GM19372 (cell line): ENCODE measurements at regions not wholly inside any gene's neighbourhood (a gene's known extent, or its start where the extent isn't known, plus 50 kb on each side); places are given as distances from the start of the nearest gene placed in this dataset.
"Not testable (repeated sequence)": the region's sequence is repeated elsewhere in the genome, so short reads cannot be mapped to it uniquely, and the experiment has no call there.

Source experiments
- ATAC-seq: cut with Tn5 transposase; IDR thresholded peaks from one replicate; pipeline ENCODE4 v1.9.1; 2021; ENCODE audit warnings: mild to moderate bottlenecking, low read depth, moderate library complexity; ENCODE audit not compliant: unreplicated experiment

DNA sequence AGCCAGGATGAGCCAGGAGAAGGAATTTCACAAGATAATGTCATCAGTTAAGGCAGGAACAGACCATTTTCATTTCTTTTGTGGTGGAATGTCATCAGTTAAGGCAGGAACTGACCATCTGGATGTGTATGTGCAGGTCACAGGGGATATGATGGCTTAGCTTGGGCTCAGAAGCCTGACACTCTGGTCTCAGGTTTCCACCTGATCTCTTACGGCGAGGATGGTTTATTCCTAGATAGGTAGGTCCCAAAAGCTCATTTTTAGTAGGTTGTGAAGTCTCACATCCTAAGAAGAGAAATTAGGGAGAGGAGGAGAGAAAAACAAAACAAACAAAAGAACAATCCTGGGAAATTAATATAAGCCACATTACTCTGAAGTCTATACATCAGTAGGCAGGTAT is 311.7 kb upstream of the RGS17 start:
- ATAC-seq = not testable (repeated sequence)

DNA sequence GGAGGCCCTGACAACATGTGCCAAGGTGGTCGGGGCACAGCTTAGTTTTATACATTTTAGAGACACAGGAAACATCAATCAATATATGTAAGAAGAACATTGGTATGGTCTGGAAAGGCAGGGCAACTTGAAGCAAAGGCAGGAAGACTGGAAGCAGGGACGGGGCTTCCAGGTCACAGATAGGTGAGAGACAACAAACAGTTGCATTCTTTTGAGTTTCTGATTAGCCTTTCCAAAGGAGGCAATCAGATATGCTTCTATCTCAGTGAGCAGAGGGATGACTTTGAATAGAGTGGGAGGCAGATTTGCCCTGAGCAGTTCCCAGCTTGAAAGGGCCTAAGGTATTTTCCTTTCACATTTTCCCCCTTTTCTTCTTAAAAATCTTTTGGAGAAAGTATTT is 311.0 kb upstream of the RGS17 start:
- ATAC-seq = no peak

DNA sequence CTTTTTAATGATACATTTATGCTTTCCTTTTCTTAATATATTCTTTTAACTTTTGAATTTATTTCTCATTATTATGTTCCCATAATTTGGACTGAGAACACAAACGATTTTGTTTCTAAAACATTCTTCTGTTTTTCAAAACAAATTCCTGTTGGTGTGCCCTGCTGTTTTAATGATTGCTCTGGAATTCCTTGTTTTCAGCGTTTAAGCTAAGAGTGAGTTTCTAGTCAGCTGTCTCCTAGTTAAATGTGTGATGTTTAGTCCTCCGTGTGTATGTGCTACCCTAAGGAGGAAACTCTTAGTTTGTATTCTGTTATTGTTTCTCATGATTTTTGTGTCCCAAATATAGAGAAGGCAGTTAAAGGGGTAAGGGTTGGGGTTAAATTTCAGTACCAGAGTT is 306.1 kb upstream of the RGS17 start:
- ATAC-seq = no peak

DNA sequence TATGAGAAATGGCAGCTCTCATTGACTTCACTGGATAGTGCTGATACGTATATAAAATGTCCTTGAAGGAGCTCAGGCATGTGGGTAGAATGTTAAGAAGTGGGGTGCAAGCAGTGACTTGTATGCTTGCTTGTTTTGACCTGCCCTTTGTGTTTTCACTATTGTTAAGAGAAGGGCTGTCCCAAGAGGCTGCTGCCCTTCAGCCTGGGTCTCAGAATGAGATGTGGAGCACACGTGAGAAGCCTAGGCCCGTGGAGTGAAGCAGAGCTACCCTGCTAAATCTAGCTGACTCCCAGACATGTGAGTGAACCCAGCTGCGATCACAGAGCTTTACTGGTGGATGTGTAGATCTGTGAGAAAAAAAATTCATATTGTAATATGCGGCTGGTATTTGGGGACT is 305.3 kb upstream of the RGS17 start:
- ATAC-seq = no peak

DNA sequence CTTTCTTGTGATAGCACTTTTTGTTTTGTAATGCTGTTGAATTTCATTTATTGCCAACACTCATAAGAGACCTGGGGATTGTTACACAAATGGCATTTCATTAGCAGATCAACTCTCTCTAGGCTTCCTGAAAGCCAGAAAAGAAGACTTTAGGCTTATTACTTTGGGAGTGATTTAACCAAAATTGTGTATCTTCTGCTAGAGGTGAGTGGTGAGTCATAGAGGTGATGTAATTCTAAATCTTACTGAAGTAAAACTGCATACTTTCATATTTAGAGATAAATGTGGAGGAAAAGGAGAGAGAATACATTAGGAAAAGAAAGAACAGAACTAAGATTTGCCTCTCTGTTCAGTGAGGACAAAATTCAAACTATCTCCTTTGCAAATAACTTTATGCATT is 304.7 kb upstream of the RGS17 start:
- ATAC-seq = no peak

DNA sequence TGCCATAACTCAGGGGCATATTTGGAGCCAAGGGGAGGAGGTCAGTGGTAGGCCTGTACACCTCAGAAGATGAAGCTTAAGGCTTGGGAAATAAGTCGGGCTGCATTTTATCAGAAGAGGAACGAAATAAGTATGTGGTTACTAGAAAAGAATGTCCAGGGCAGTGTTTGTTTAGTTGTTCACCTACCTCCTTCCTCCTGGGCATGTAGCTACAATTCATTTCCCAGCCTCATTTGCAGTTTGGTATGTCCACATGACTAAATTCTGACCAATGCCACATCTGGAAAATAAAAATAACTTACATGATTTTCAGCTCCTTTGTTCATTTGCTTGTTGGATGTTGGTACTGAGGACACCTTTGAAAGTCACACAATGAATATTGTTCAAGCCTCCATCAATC is 294.5 kb upstream of the RGS17 start:
- no peak for ATAC-seq

DNA sequence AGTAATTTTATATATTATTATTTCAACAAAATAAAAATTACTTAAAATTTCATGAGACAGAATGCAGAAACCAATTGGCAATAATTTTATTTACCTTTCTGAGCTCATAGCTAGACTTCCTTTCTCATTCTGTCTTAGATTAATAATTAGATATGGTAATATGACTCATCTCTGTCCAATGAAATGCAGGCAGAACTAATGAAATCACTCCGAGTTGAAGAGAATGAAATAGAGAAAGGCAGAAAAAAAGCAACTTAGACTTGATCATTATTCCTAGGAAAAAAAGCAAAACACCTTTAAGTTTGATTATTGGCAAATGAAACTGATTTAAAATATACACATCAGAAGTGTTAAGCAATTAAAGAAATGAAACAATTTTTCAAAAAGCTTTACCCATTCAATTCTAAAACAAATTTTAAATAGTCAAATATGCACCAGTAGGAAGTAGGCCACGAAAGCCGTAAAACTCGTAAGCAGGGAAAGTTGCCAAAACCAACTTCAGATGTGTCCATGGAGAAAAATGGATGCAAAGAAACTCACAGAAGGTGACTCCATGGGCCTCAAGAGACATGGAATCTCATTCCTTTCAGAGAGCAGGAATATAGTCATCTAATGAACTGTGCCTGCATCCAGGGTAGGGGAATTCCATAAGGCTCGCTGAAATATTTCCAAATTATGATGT is 293.8 kb upstream of the RGS17 start:
- no peak for ATAC-seq

DNA sequence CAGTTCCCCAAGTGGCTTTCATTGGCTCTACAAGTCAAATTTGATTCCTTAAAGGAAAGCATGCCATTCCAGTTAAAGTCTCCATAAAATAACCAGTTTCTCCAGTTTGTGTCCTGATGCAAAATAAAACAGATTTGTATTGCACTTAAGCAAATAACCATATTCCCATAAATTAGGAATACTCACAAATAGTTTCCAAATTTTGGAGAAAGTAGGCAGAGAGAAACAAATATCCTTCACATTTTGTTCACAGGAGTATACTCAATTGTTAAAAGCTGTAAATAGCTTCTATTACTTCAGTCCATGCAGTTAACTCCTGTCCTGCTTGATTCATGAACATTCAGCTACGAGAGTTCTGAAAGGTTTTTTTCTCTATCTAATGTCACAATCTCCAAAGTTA is 281.4 kb upstream of the RGS17 start:
- ATAC-seq = no peak

DNA sequence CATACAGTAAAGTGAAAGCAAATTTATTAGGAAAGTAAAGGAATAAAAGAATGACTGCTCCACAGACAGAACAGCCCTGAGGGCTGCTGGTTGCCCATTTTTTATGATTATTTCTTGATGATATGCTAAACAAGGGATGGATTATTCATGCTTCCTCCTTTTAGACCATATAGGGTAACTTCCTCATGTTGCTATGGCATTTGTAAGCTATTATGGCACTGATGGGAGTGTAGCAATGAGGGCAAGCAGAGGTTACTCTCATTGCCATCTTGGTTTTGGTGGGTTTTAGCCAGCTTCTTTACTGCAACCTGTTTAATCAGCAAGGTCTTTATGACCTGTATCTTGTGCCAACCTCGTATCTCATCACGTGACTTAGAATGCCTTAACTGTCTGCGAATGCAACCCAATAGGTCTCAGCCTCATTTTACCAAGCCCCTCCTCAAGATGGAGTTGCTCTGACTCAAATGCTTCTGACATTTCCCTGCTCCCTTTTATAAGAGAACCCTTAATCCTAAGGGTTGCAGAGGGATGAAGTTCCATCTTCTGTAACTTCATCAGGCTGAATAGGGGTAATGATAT is 280.1 kb upstream of the RGS17 start:
- no peak for ATAC-seq

DNA sequence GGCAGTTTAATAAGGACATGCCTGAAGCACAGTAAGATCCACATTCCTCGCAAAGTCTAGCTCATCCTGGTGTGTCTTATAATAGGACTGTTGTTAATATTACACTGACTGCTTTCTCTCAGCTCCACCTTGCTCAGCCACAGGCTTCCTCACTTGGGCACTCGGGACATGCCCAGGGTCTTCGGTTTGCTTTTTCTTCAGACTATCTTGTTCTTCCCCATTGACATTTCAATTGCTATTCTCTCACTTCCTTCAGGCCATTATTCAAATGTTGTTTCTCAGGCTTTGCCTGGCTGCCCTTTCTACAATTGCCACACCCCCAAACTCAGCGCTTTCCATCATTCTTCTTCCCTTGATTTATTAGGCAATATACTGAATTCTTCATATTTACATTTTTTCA is 274.8 kb upstream of the RGS17 start:
- no peak for ATAC-seq

DNA sequence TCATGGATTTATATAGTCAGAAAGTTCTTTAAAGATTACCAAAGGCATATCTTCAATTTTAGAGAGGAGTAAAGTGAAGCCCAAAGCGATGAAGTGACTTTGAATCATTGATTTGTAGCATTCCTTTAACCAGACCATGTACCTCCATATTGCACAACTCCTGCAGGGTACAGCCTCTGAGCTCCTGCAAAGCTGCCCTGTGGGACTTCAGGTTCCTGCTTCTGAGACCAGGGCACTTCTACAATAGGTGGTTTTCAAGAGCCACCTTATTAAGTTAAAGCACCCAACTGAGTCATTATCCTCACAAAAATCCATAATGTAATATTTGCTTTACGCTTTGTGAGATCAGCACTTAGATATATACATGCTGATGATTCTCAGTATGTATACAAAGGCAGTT is 270.7 kb upstream of the RGS17 start:
- ATAC-seq = no peak

DNA sequence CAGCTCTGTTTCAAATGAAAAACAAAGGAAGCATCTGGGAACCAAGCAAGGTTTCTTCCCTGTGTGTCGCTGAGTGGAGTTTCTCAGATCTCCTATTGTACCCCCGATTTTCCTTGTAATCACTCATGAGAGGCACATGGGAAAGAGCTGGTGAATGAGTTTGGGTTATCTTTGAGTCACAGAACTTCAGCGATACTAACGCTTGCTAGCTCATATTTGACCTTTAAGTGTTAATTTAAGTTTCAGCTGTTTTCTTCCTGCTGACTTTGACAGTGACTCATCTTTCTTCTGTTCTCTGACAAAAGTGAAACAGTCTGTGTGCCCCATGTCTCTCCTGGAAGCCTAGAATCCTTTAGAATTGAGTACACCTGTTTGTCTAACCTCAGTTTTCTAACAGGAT is 261.1 kb upstream of the RGS17 start:
- ATAC-seq = no peak

DNA sequence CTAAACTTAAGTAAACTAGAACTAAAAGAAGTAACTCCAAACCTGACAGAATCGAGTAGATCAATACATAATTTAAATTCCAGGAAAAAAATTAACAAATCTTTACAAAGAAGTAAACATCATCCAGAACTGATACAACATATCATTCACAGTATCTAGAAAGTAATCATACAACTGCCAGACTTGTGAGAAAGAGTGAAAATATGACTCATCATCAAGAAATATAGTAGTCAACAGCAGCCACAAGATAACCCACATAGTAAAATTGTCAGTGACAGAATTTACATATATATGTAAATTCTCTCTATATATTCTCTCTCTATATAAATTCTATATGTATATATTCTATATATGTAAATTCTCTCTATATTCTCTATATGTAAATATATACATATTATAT is 242.8 kb upstream of the RGS17 start:
- ATAC-seq = no peak

DNA sequence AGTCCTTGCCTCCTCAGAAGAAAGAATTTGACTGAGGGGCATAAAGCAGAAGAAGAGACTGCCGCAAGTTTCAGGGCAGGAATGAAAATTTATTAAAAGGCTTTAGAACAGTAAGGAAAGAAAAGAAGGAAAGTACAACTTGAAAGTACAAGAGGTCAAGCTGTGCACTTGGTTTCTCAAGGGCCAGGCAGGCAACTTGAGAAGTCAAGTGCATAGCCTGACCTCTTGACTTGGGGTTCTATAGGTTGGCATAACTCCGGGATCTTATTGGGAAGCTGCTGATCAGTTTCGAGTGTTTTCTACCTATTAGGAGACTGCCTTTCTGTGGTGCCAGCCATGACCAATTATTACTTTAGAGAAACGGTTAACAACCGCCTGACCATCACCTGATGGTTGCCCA is 237.0 kb upstream of the RGS17 start:
- ATAC-seq = no peak

DNA sequence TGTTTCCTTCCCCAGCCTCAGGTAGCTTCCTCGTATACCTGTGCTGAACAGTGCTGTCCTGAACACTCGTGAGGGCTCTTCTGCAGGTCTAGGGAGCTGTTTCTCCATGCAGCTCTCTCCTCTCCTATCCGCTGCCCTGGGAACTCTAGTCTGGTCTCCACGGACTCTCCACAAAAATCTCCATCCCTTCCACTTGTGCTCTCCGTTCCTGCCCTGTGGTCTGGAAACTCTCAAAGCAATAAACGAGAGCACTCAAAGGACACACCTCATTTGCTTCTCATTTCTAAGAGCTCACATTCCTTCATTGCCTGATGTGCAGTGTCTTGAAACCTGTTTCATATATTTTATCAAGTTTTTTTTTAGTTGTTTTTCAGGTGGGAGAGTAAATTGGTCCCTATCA is 235.9 kb upstream of the RGS17 start:
- ATAC-seq = no peak

DNA sequence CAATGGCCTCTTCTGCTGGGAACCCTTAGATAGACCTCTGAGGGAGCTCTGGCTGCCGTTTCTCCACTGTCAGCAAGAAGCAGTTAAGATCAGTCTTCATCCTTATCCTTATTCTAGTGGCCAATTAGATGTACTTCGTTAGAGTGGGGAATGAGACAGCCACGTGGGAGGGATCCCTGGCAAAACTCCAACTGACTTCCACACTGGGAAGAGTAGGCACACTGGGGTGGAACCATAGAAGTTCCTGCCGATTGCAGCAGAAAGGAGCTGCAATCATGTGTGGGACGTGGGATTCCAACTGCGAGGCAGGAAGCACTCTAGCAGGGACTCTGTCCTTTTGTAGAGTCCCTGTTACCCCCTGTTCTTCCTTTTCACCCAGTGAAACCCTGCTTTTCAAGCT is 226.3 kb upstream of the RGS17 start:
- ATAC-seq = no peak

DNA sequence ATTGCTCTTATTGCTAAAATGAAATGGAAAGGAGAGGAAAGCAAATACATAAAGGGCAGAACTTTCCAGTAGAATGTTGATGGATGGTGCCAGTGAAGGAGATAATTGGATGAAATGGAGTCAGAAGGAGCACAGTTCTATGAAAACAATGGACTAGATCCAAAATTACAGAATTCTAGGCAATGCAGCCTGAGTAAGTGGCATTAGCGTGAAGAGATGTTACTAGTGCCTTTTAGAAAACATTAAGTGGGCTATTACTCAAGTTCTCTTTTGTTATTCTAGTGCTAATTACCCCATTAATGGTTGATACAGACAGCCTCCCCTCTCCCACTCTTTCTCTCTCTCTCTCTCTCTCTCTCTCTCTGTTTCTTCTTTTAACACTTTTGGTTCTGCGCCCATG is 209.5 kb upstream of the RGS17 start:
- no peak for ATAC-seq

DNA sequence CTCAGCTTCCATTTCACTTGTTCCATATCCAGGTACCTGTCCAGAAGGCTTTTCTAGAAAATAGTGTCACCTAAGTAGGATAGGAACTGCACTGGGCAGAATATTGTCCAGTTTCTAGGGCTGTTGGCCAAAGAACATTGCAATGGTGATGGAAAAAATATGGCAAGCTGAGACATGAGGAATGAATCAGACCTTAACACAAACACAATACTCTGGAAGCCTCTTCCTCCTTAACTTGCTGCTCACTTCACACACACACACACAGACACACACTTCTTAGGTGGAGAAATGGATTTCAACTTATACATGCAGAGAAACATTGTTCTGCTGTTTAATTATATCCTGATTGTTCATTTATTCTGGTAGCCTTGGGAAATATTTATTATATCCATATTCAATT is 203.0 kb upstream of the RGS17 start:
- no peak for ATAC-seq

DNA sequence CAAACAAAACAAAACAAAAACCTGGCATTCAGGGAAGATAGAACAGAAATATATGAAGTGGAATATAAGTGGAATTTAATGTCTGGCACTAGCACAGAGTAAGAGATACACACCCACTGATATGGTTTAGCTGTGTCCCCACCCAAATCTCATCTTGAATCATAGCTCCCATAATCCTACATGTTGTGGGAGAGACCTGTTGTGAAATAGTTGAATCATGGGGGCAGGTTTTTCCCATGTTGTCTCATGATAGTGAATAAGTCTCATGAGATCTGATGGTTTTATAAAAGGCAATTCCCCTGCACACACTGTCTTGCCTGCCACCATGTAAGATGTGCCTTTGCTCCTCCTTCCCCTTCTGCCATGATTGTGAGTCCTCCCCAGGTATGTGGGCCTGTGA is 200.1 kb upstream of the RGS17 start:
- not testable (repeated sequence) for ATAC-seq

DNA sequence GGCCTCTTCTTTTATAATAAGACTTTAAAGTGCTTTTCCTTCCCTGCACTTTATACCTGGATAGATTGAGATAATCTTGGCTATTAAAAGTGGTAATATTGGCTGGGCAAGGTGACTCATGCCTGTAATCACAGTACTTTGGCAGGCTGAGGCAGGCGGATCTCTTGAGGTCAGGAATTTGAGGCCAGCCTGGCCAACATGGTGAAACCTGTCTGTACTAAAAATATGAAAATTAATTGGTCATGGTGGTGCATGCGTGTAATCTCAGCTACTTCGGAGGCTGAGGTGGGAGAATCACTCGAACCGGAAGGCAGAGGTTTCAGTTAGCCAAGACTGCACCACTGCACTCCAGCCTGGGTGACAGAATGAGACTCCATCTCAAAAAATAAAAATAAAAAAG is 197.1 kb upstream of the RGS17 start:
- ATAC-seq = no peak

DNA sequence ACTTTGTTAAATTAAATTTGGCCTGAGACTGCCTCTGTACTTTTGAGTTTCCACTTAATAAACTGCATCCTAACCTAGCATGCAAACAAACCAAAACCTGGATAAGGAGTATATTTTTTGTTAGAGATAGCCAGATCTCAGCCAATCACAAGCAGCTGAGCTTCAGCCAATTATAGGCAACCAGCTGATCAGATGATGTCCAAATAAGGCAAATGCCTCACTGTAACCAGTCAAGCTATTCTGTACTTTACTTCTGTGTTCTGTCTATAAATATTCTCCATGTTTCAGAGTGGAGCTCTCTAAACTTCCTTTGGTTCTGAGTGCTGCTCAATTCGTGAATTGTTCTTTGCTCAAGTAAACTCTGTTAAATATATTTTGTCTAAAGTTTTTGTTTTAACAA is 194.6 kb upstream of the RGS17 start:
- ATAC-seq = no peak

DNA sequence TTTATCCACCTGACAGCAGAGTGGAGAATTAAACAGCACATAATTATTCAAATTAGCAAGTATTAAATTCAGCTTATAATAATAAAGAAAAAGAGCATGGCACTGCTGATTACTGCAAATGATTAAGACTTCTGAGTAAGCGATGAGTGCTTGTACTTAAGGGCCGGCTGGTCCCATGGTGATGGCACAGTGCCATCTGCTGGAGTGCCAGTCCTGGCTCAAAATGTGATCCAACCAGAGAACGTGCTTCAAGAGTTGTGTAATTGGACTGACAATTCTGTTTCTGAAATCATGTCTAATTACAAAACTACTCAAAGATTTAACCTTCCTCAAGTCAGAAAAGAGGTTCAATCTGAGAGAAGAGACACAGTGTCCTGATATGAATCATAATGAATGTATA is 181.6 kb upstream of the RGS17 start:
- ATAC-seq = peak; percentile 78

DNA sequence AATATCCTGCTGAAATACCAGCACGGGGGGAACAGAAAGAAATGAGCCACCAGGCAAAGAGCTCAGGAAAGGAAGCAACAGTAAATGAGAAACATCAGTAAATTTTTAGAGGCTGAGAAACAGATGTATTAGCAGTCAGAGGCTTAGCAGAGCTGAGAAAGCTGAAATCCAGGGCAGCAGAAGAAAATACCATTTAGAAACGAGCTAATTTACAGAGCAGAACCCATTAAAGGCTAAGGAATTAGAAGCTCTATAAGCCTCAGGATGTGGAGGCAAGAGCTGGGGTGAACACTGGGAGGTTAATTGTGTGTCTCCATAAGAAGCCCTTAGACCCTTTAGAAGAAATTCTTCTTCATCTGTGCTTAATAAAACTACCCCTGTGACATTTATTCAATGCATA is 178.6 kb upstream of the RGS17 start:
- ATAC-seq = no peak
